OCI-LY7 (cell line): ENCODE measurements at regions not wholly inside any gene's neighbourhood (a gene's known extent, or its start where the extent isn't known, plus 50 kb on each side); places are given as distances from the start of the nearest gene placed in this dataset.

ENCODE experiments used
- BruUV-seq: library from RNA; stranded (reverse); fragments of 400-500 nt; replicated peaks from 2 replicates; lab custom pipeline; 2021; lab: Mats Ljungman, UMichigan
- CTCF ChIA-PET: fragments of 300-600 bp; sonication (Branson Sonifier 250); formaldehyde crosslinking; loops from one replicate; lab custom pipeline; 2022; ENCODE audit warnings: antibody characterized with exemption; ENCODE audit not compliant: unreplicated experiment; lab: Charles Lee
- POLR2A ChIA-PET: fragments of 300-600 bp; sonication (Branson Sonifier 250); formaldehyde crosslinking; loops from one replicate; lab custom pipeline; 2022; ENCODE audit warnings: antibody characterized with exemption; lab: Charles Lee
- DNase-seq: peaks from one replicate; pipeline ENCODE4 v3.0.0-alpha.2; 2015; ENCODE audit warnings: low spot score
- H2AFZ ChIP-seq: fragments of 200-600 bp; sonication (generic), shearing (Covaris generic); 2 replicates; pipeline ENCODE4 v1.6.1; 2014; ENCODE audit warnings: mild to moderate bottlenecking, antibody characterized with exemption, low read length, moderate library complexity
- H3K27ac ChIP-seq: fragments of 200-600 bp; sonication (generic); 2 replicates; pipeline ENCODE4 v1.5.1; 2014; ENCODE audit warnings: mixed run types, low read depth, mild to moderate bottlenecking, moderate library complexity, low read length, inconsistent platforms; ENCODE audit not compliant: poor library complexity, severe bottlenecking
- H3K36me3 ChIP-seq: fragments of 200-600 bp; sonication (generic); 2 replicates; pipeline ENCODE4 v1.6.1; 2014; ENCODE audit warnings: mild to moderate bottlenecking, antibody characterized with exemption, low read length, moderate library complexity, mixed read lengths; ENCODE audit not compliant: insufficient read depth
- H3K4me1 ChIP-seq: fragments of 200-600 bp; sonication (generic); 2 replicates; pipeline ENCODE4 v1.5.1; 2014; ENCODE audit warnings: mild to moderate bottlenecking, low read length; ENCODE audit not compliant: insufficient read depth, poor library complexity, severe bottlenecking
- H3K4me2 ChIP-seq: fragments of 200-600 bp; sonication (generic); 2 replicates; pipeline ENCODE4 v1.6.1; 2014; ENCODE audit warnings: mild to moderate bottlenecking, low read length
- H3K4me3 ChIP-seq: fragments of 200-600 bp; sonication (generic); 2 replicates; pipeline ENCODE4 v1.5.1; 2014; ENCODE audit warnings: mild to moderate bottlenecking, low read depth, low read length; ENCODE audit not compliant: poor library complexity, severe bottlenecking
- H3K79me2 ChIP-seq: fragments of 200-600 bp; sonication (generic); 2 replicates; pipeline ENCODE4 v1.6.1; 2016; ENCODE audit warnings: low read depth, mild to moderate bottlenecking, low read length, moderate library complexity, mixed read lengths; ENCODE audit not compliant: insufficient read depth
- H3K9me2 ChIP-seq: fragments of 200-600 bp; sonication (generic); 2 replicates; pipeline ENCODE4 v1.6.1; 2016; ENCODE audit warnings: mild to moderate bottlenecking, low read length, mixed read lengths; ENCODE audit not compliant: insufficient read depth
- H3K9me3 ChIP-seq: fragments of 200-600 bp; sonication (generic); 2 replicates; pipeline ENCODE4 v1.6.1; 2014; ENCODE audit warnings: mild to moderate bottlenecking, mixed run types, low read length, mixed read lengths
- H4K20me1 ChIP-seq: fragments of 200-600 bp; sonication (generic); 2 replicates; pipeline ENCODE4 v1.6.1; 2014; ENCODE audit warnings: mild to moderate bottlenecking, antibody characterized with exemption, low read length, moderate library complexity, mixed read lengths; ENCODE audit not compliant: insufficient read depth
- EZH2phosphoT487 ChIP-seq: fragments of 200-600 bp; sonication (generic); IDR thresholded peaks from 2 replicates; pipeline ENCODE4 v1.6.1; 2018; ENCODE audit warnings: low read depth, borderline replicate concordance, mild to moderate bottlenecking, mixed run types, antibody characterized with exemption, low read length, moderate library complexity, mixed read lengths
- intact Hi-C: fragments of 100-400 bp; cut with micrococcal nuclease; formaldehyde crosslinking; loops from one replicate; pipeline ENCODE4 v1.10.0; 2022; ENCODE audit not compliant: unreplicated experiment
- TF ChIP-seq, protein P1 (sequence below): fragments of 200-600 bp; sonication (generic); conservative IDR thresholded peaks from 2 replicates; pipeline ENCODE4 v1.5.1; 2014; ENCODE audit warnings: mild to moderate bottlenecking, antibody characterized with exemption, low read length, moderate library complexity, mixed read lengths

DNA sequence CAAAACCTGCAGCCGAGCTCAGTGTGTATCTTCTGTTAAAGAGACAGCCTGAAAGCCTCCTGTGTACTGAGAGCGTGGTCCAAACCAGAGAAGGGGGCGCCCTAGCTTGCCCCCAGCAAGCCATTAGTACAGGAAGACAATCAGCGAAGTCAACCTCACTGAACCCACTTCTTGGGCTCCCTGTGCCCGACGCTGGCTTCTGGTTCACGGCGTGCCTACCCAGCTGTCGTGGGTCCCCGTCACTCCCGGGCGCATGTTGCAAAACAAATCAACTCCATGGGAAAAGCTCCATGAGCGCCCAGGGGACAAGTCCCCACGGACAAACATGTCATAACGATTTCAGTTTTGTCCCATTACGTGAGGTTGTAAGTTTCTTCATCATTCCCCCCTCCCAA lies 326.9 kb downstream of the SH3GL2 start:
- Histone ChIP-seq H3K9me2 (no peaks in the 10 kb centered on the region), H3K9me3 (no peaks in the 10 kb centered on the region), H3K36me3 (no peaks in the 10 kb centered on the region), H3K4me1 (no peaks in the 10 kb centered on the region), H3K4me2 (no peak overlapping the region), H3K79me2 (no peaks in the 10 kb centered on the region), H4K20me1 (no peaks in the 10 kb centered on the region), H2AFZ (no peak overlapping the region), H3K4me3 (no peak overlapping the region), H3K27ac (no peak overlapping the region)
- no peak for DNase-seq
- intact Hi-C loops = no loop called here
- ChIA-PET POLR2A (no interaction called here), CTCF (no interaction called here)
- TF ChIP-seq, protein P1, sequence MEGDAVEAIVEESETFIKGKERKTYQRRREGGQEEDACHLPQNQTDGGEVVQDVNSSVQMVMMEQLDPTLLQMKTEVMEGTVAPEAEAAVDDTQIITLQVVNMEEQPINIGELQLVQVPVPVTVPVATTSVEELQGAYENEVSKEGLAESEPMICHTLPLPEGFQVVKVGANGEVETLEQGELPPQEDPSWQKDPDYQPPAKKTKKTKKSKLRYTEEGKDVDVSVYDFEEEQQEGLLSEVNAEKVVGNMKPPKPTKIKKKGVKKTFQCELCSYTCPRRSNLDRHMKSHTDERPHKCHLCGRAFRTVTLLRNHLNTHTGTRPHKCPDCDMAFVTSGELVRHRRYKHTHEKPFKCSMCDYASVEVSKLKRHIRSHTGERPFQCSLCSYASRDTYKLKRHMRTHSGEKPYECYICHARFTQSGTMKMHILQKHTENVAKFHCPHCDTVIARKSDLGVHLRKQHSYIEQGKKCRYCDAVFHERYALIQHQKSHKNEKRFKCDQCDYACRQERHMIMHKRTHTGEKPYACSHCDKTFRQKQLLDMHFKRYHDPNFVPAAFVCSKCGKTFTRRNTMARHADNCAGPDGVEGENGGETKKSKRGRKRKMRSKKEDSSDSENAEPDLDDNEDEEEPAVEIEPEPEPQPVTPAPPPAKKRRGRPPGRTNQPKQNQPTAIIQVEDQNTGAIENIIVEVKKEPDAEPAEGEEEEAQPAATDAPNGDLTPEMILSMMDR = no peak
- no peak for TF ChIP-seq EZH2phosphoT487
- BruUV-seq = no TSS peak

DNA sequence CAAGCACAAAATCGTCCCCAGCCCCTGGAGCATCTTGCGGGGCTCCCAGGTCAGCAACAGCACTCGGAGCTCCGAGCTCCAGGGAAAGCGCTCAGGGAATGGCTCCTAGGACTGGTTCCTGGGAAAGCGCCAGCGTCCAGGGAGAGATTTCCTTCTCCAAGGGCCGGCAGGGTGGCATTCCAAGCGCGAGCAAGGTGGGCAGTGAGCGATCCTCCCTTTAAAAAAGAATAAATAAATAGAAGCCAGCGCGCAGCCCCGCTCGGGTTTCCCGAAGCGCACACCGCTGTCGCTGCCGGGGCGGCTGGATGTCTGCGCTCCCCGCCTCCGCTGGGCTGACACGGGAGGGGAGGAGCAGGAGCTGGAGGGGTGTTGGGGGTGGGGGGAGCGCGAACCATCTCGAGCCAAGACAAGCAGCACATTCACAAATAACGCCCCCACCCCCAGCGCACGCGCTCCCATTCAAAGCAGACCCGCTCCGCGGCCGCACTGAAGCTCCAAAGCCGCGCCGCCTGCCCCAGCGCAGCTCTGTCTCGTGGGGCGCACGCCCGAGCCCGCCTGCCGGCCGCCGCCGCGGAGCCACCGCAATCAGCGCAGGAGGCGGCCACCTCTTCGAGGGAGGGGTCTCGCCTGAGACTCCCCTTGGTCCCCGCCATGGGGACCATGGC lies 327.4 kb downstream of the SH3GL2 start:
- CTCF ChIA-PET = no interaction called here
- H3K4me2 ChIP-seq = no peak overlapping the region
- H3K4me3 ChIP-seq = no peak overlapping the region
- no peaks in the 10 kb centered on the region for H3K79me2 ChIP-seq
- intact Hi-C loops = no loop called here
- no peaks in the 10 kb centered on the region for H3K4me1 ChIP-seq
- no peaks in the 10 kb centered on the region for H3K9me2 ChIP-seq
- no peak for DNase-seq
- POLR2A ChIA-PET = no interaction called here
- H3K9me3 ChIP-seq = no peaks in the 10 kb centered on the region
- H2AFZ ChIP-seq = no peak overlapping the region
- no peak overlapping the region for H3K27ac ChIP-seq
- H3K36me3 ChIP-seq = no peaks in the 10 kb centered on the region
- TF ChIP-seq, protein P1 = no peak
- TF ChIP-seq EZH2phosphoT487 = no peak
- no peaks in the 10 kb centered on the region for H4K20me1 ChIP-seq
- BruUV-seq = no TSS peak

DNA sequence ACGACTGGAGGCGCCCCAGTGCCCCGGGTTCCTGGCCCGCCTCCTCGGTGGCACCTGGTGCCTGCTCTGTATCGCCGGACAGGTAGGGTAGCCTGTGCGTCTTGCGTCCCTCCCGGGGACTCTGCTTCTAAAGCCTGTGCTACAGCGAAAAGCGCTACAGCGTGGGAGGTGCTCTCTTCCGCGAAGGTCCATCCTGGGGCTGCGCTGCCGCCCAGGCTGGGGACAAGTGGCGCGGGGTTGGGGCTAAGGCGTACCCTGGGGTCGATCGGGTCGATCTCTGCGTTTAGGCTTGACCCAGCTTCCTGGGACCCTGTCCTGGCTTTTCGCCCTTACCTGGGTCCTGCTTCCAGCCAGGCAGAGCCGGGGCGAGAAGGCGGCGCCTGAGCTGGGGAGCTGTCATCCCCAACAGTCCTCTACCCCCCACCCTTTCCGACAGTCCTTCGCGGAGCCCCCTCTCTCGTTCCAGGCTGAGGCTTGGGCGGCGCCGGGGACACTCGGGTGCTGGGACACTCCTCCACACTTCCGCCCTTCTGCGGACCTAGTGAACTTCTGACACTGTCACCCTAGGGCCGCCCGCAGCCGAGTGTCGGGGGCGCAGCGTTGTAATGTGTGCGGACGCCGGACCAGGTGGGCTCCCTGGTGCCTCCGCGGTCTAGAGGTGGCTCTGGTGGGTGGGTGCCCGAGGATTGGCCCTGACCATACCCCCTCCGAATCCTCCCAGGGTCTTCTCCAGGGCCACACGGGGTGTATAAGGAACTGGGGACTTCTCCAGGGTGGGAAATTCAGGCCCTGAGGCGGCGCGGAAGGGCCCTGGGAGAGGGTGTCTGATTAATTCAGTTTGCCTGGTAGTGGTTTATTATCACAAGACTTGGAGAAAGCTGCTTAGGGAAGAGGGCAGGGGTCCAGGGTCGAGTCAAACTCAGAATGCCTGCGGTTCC lies 328.2 kb downstream of the SH3GL2 start:
- Histone ChIP-seq H3K79me2 (no peaks in the 10 kb centered on the region), H3K4me3 (no peak overlapping the region), H3K4me1 (no peaks in the 10 kb centered on the region), H3K9me3 (no peaks in the 10 kb centered on the region), H3K4me2 (no peak overlapping the region), H3K9me2 (no peaks in the 10 kb centered on the region), H4K20me1 (no peaks in the 10 kb centered on the region), H3K36me3 (no peaks in the 10 kb centered on the region), H2AFZ (no peak overlapping the region), H3K27ac (no peak overlapping the region)
- DNase-seq = no peak
- no TSS peak for BruUV-seq
- POLR2A ChIA-PET = no interaction called here
- TF ChIP-seq EZH2phosphoT487 = no peak
- TF ChIP-seq, protein P1 = no peak
- CTCF ChIA-PET = no interaction called here
- intact Hi-C loops = no loop called here
